IMR-90 (cell line): ENCODE measurements at regions not wholly inside any gene's neighbourhood (a gene's known extent, or its start where the extent isn't known, plus 50 kb on each side); places are given as distances from the start of the nearest gene placed in this dataset.

Source experiments
- ATAC-seq: fragments of 200-7000 bp; cut with Tn5 transposase; 2 replicates; pipeline ENCODE4 v1.9.1; 2020; ENCODE audit warnings: low read depth, mild to moderate bottlenecking, moderate library complexity
- BruUV-seq: library from RNA; stranded (reverse); fragments of 400-500 nt; replicated peaks from 2 replicates; lab custom pipeline; 2021; lab: Mats Ljungman, UMichigan
- CTCF ChIA-PET: fragments of 300-600 bp; formaldehyde crosslinking; extraction: SDS; loops from one replicate; lab custom pipeline; 2021; ENCODE audit warnings: antibody characterized with exemption; lab: Yijun Ruan, JAX
- POLR2A ChIA-PET: fragments of 300-600 bp; sonication (Branson Sonifier 250); formaldehyde crosslinking; loops from one replicate; lab custom pipeline; 2022; ENCODE audit warnings: antibody characterized with exemption; ENCODE audit not compliant: unreplicated experiment; lab: Charles Lee
- DNase-seq: peaks from one replicate; pipeline ENCODE4 v3.0.0; 2013
- H2AFZ ChIP-seq: replicated peaks from 2 replicates; pipeline ENCODE3; 2013; ENCODE audit warnings: low read length, mild to moderate bottlenecking; ENCODE audit not compliant: poor library complexity
- H2AK5ac ChIP-seq: 2 replicates; pipeline ENCODE4 v1.6.1; 2013; ENCODE audit warnings: low read depth, low read length, inconsistent platforms
- H2AK9ac ChIP-seq: replicated peaks from 2 replicates; pipeline ENCODE3; 2013; ENCODE audit warnings: mild to moderate bottlenecking, low read depth, low read length, moderate library complexity; ENCODE audit not compliant: poor library complexity
- H2BK120ac ChIP-seq: 2 replicates; pipeline ENCODE4 v1.6.1; 2013; ENCODE audit warnings: low read depth, low read length, inconsistent platforms
- H2BK15ac ChIP-seq: 3 replicates; pipeline ENCODE4 v1.6.1; 2013; ENCODE audit warnings: low read depth, low read length, inconsistent platforms
- H2BK20ac ChIP-seq: 2 replicates; pipeline ENCODE4 v1.6.1; 2013; ENCODE audit warnings: low read depth, mild to moderate bottlenecking, inconsistent platforms, low read length, moderate library complexity
- H2BK5ac ChIP-seq: 2 replicates; pipeline ENCODE4 v1.6.1; 2013; ENCODE audit warnings: mild to moderate bottlenecking, low read depth, low read length, inconsistent platforms; ENCODE audit not compliant: poor library complexity, severe bottlenecking
- H3K14ac ChIP-seq: replicated peaks from 2 replicates; pipeline ENCODE4 v1.6.1; 2013; ENCODE audit warnings: low read depth, low read length, inconsistent platforms
- H3K18ac ChIP-seq: 2 replicates; pipeline ENCODE4 v1.6.1; 2013; ENCODE audit warnings: low read depth, low read length, control low read depth
- H3K23ac ChIP-seq: 2 replicates; pipeline ENCODE4 v1.6.1; 2013; ENCODE audit warnings: low read depth, low read length, inconsistent platforms
- H3K27ac ChIP-seq: 2 replicates; pipeline ENCODE4 v1.5.1; 2013; ENCODE audit warnings: mild to moderate bottlenecking, control low read depth, low read length; ENCODE audit not compliant: insufficient read depth
- H3K27me3 ChIP-seq: 2 replicates; pipeline ENCODE4 v1.6.1; 2013; ENCODE audit warnings: low read length; ENCODE audit not compliant: control insufficient read depth, insufficient read depth
- H3K36me3 ChIP-seq: 2 replicates; pipeline ENCODE4 v1.6.1; 2013; ENCODE audit warnings: low read length, mixed read lengths; ENCODE audit not compliant: control insufficient read depth, insufficient read depth
- H3K4ac ChIP-seq: 2 replicates; pipeline ENCODE4 v1.6.1; 2013; ENCODE audit warnings: low read depth, low read length, inconsistent platforms
- H3K4me1 ChIP-seq: 2 replicates; pipeline ENCODE4 v1.6.1; 2013; ENCODE audit warnings: low read length, mixed read lengths; ENCODE audit not compliant: control insufficient read depth, insufficient read depth
- H3K4me2 ChIP-seq: 2 replicates; pipeline ENCODE4 v1.6.1; 2013; ENCODE audit warnings: low read depth, mild to moderate bottlenecking, control low read depth, low read length, moderate library complexity
- H3K4me3 ChIP-seq: 2 replicates; pipeline ENCODE4 v1.5.1; 2013; ENCODE audit warnings: low read depth, mild to moderate bottlenecking, control low read depth, low read length, moderate library complexity; ENCODE audit not compliant: insufficient read depth
- H3K56ac ChIP-seq: 2 replicates; pipeline ENCODE4 v1.6.1; 2013; ENCODE audit warnings: low read length, inconsistent platforms; ENCODE audit not compliant: insufficient read depth; ENCODE audit errors: extremely low read depth
- H3K79me1 ChIP-seq, 2 experiments: 2 replicates each; pipeline ENCODE4 v1.6.1; 2013; ENCODE audit warnings: low read length in 2 of 2, inconsistent platforms in 1 of 2, low read depth in 1 of 2
- H3K9ac ChIP-seq: 2 replicates; pipeline ENCODE4 v1.6.1; 2013; ENCODE audit warnings: low read depth, low read length, control low read depth
- H3K9me1 ChIP-seq: 2 replicates; pipeline ENCODE4 v1.6.1; 2013; ENCODE audit warnings: low read length, inconsistent platforms; ENCODE audit not compliant: insufficient read depth
- H3K9me3 ChIP-seq: 2 replicates; pipeline ENCODE4 v1.6.1; 2013; ENCODE audit warnings: low read length; ENCODE audit not compliant: control insufficient read depth, insufficient read depth
- H4K20me1 ChIP-seq: 2 replicates; pipeline ENCODE4 v1.6.1; 2013; ENCODE audit warnings: low read length, inconsistent platforms; ENCODE audit not compliant: insufficient read depth
- H4K5ac ChIP-seq: 2 replicates; pipeline ENCODE4 v1.6.1; 2013; ENCODE audit warnings: mild to moderate bottlenecking, low read depth, low read length, control low read depth
- H4K8ac ChIP-seq, 2 experiments: 2 replicates each; pipeline ENCODE4 v1.6.1; 2013; ENCODE audit warnings: low read depth in 2 of 2, low read length in 2 of 2, control low read depth in 1 of 2, inconsistent platforms in 1 of 2
- H4K91ac ChIP-seq: 2 replicates; pipeline ENCODE4 v1.6.1; 2013; ENCODE audit warnings: low read depth, low read length, inconsistent platforms; ENCODE audit not compliant: insufficient read depth
- BHLHE40 ChIP-seq: fragments of 150-350 bp; IDR thresholded peaks from 2 replicates; pipeline ENCODE4 v1.6.1; 2016; ENCODE audit warnings: mild to moderate bottlenecking, low read depth, low read length
- CEBPB ChIP-seq: IDR thresholded peaks from 2 replicates; pipeline ENCODE4 v1.6.1; 2012; ENCODE audit warnings: low read depth, low read length, improper control_type of control experiment
- CHD1 ChIP-seq: IDR thresholded peaks from 2 replicates; pipeline ENCODE4 v1.6.1; 2012; ENCODE audit warnings: low read depth, low read length, improper control_type of control experiment
- FOS ChIP-seq: fragments of 150-350 bp; IDR thresholded peaks from 2 replicates; pipeline ENCODE4 v1.6.1; 2016; ENCODE audit warnings: low read depth, low read length
- MAFK ChIP-seq: IDR thresholded peaks from 2 replicates; pipeline ENCODE4 v1.6.1; 2012; ENCODE audit warnings: low read depth, low read length, improper control_type of control experiment
- MAZ ChIP-seq: IDR thresholded peaks from 2 replicates; pipeline ENCODE4 v1.6.1; 2012; ENCODE audit warnings: low read depth, mild to moderate bottlenecking, low read length, improper control_type of control experiment, moderate library complexity, borderline replicate concordance
- MXI1 ChIP-seq: IDR thresholded peaks from 2 replicates; pipeline ENCODE4 v1.6.1; 2012; ENCODE audit warnings: low read depth, mild to moderate bottlenecking, low read length, moderate library complexity, borderline replicate concordance
- NFE2L2 ChIP-seq: fragments of 150-350 bp; IDR thresholded peaks from 2 replicates; pipeline ENCODE4 v1.6.1; 2016; ENCODE audit warnings: low read depth, mild to moderate bottlenecking, low read length
- POLR2A ChIP-seq: IDR thresholded peaks from 2 replicates; pipeline ENCODE4 v1.6.1; 2012; ENCODE audit warnings: mild to moderate bottlenecking, low read depth, low read length
- RAD21 ChIP-seq: IDR thresholded peaks from 2 replicates; pipeline ENCODE4 v1.6.1; 2012; ENCODE audit warnings: low read length, improper control_type of control experiment
- RCOR1 ChIP-seq: IDR thresholded peaks from 2 replicates; pipeline ENCODE4 v1.6.1; 2012; ENCODE audit warnings: mild to moderate bottlenecking, low read length, improper control_type of control experiment; ENCODE audit not compliant: insufficient replicate concordance
- RFX5 ChIP-seq: IDR thresholded peaks from 2 replicates; pipeline ENCODE4 v1.8.0; 2012; ENCODE audit warnings: low read depth, mild to moderate bottlenecking, low read length, moderate library complexity
- SMC3 ChIP-seq: fragments of 150-350 bp; IDR thresholded peaks from 2 replicates; pipeline ENCODE4 v1.6.1; 2016; ENCODE audit warnings: low read depth, mild to moderate bottlenecking, antibody characterized with exemption, low read length, moderate library complexity
- WGBS, 2 experiments: methylation state at CpG; one replicate each; pipeline versions ENCODE4 v1.1.5 to v1.1.7; 2013; ENCODE audit warnings: missing lambda C conversion rate in 2 of 2; ENCODE audit not compliant: insufficient read length in 1 of 2; ENCODE audit errors: extremely low coverage in 2 of 2; 5-methylcytosine and 5-hydroxymethylcytosine counted together
- dilution Hi-C: fragments of 300-500 bp; cut with HindIII; formaldehyde crosslinking; loops from one replicate; pipeline ENCODE4 v1.14.3; 2018; ENCODE audit warnings: low sequenced_read_pairs; ENCODE audit not compliant: unreplicated experiment
- in situ Hi-C: fragments of 300-500 bp; cut with MboI; formaldehyde crosslinking; loops from 3 replicates; pipeline ENCODE4 v1.14.3; 2019; ENCODE audit warnings: low sequenced_read_pairs, inconsistent platforms, mixed read lengths
- intact Hi-C: fragments of 100-400 bp; cut with micrococcal nuclease; formaldehyde crosslinking; loops from 2 replicates; pipeline ENCODE4 v1.10.0; 2022
- TF ChIP-seq, protein P1 (sequence below): fragments of 150-350 bp; IDR thresholded peaks from 2 replicates; pipeline ENCODE4 v1.6.1; 2017; ENCODE audit warnings: mild to moderate bottlenecking, antibody characterized with exemption, low read length, low read depth
- TF ChIP-seq, protein P2 (sequence below): conservative IDR thresholded peaks from 2 replicates; pipeline ENCODE4 v1.5.1; 2012; ENCODE audit warnings: mild to moderate bottlenecking, low read depth, low read length, improper control_type of control experiment
- TF ChIP-seq, protein P3 (sequence below): fragments of 150-350 bp; IDR thresholded peaks from 2 replicates; pipeline ENCODE4 v1.6.1; 2016; ENCODE audit warnings: low read depth, mild to moderate bottlenecking, low read length, moderate library complexity, borderline replicate concordance

DNA sequence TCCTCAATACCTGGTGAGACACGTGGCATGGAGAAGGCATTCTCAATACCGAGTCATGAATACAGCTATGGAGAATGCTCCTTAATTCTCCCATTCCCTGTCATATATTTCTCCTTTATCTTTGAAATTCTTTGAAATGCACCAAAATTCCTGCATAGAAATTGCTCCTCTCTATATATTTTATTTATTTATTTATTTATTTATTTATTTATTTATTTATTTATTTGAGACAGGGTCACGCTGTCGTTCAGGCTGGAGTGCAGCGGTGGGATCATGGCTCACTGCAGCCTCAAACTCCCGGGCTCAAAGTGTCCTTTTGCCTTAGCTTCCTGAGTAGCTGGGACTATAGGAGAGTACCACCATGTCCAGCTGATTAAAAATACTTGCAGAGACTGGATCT, 190.3 kb upstream of the MAF start:
- ATAC-seq: no peak
- Histone ChIP-seq H3K4me1 (no peaks in the 10 kb centered on the region), H3K56ac (no peak overlapping the region), H2AK9ac (no peak overlapping the region), H2BK120ac (no peak overlapping the region), H3K36me3 (no peaks in the 10 kb centered on the region), H2BK5ac (no peak overlapping the region), H3K23ac (no peak overlapping the region), H3K79me1 (no peaks in the 10 kb centered on the region), H2AFZ (no peak overlapping the region), H2AK5ac (no peak overlapping the region), H3K9me1 (no peaks in the 10 kb centered on the region), H3K4me2 (no peak overlapping the region), H4K91ac (no peak overlapping the region), H3K27me3 (no peaks in the 10 kb centered on the region), H3K27ac (no peak overlapping the region), H3K4ac (no peak overlapping the region), H3K18ac (no peak overlapping the region), H4K8ac (no peak overlapping the region), H3K9ac (no peak overlapping the region), H2BK15ac (no peak overlapping the region), H4K5ac (no peak overlapping the region), H4K20me1 (no peaks in the 10 kb centered on the region), H3K14ac (no peak overlapping the region), H3K4me3 (no peak overlapping the region), H3K9me3 (peaks cover 5% of the 10 kb centered on the region), H2BK20ac (no peak overlapping the region)
- no TSS peak for BruUV-seq
- intact Hi-C loops: no loop called here
- ChIA-PET POLR2A (no interaction called here), CTCF (no interaction called here)
- no peak for TF ChIP-seq NFE2L2
- TF ChIP-seq SMC3: no peak
- TF ChIP-seq CHD1: no peak
- TF ChIP-seq, protein P1, sequence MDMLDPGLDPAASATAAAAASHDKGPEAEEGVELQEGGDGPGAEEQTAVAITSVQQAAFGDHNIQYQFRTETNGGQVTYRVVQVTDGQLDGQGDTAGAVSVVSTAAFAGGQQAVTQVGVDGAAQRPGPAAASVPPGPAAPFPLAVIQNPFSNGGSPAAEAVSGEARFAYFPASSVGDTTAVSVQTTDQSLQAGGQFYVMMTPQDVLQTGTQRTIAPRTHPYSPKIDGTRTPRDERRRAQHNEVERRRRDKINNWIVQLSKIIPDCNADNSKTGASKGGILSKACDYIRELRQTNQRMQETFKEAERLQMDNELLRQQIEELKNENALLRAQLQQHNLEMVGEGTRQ: no peak
- no peak for TF ChIP-seq RFX5
- TF ChIP-seq, protein P2, sequence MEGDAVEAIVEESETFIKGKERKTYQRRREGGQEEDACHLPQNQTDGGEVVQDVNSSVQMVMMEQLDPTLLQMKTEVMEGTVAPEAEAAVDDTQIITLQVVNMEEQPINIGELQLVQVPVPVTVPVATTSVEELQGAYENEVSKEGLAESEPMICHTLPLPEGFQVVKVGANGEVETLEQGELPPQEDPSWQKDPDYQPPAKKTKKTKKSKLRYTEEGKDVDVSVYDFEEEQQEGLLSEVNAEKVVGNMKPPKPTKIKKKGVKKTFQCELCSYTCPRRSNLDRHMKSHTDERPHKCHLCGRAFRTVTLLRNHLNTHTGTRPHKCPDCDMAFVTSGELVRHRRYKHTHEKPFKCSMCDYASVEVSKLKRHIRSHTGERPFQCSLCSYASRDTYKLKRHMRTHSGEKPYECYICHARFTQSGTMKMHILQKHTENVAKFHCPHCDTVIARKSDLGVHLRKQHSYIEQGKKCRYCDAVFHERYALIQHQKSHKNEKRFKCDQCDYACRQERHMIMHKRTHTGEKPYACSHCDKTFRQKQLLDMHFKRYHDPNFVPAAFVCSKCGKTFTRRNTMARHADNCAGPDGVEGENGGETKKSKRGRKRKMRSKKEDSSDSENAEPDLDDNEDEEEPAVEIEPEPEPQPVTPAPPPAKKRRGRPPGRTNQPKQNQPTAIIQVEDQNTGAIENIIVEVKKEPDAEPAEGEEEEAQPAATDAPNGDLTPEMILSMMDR: no peak
- TF ChIP-seq MXI1: no peak
- TF ChIP-seq, protein P3, sequence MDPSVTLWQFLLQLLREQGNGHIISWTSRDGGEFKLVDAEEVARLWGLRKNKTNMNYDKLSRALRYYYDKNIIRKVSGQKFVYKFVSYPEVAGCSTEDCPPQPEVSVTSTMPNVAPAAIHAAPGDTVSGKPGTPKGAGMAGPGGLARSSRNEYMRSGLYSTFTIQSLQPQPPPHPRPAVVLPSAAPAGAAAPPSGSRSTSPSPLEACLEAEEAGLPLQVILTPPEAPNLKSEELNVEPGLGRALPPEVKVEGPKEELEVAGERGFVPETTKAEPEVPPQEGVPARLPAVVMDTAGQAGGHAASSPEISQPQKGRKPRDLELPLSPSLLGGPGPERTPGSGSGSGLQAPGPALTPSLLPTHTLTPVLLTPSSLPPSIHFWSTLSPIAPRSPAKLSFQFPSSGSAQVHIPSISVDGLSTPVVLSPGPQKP: no peak
- TF ChIP-seq BHLHE40: no peak
- no peak for TF ChIP-seq MAZ
- no peak for TF ChIP-seq RCOR1
- TF ChIP-seq POLR2A: no peak
- TF ChIP-seq MAFK: no peak
- no peak for TF ChIP-seq FOS
- TF ChIP-seq CEBPB: no peak
- no peak for TF ChIP-seq RAD21
- no CpG with 5 or more reads among the region's 6 CpGs for WGBS, 2 experiments
- dilution Hi-C loops: no loop called here
- DNase-seq: no peak
- in situ Hi-C loops: no loop called here
